ENCODE measurements at regions not wholly inside any gene's neighbourhood (a gene's known extent, or its start where the extent isn't known, plus 50 kb on each side); places are given as distances from the start of the nearest gene placed in this dataset.

DNA sequence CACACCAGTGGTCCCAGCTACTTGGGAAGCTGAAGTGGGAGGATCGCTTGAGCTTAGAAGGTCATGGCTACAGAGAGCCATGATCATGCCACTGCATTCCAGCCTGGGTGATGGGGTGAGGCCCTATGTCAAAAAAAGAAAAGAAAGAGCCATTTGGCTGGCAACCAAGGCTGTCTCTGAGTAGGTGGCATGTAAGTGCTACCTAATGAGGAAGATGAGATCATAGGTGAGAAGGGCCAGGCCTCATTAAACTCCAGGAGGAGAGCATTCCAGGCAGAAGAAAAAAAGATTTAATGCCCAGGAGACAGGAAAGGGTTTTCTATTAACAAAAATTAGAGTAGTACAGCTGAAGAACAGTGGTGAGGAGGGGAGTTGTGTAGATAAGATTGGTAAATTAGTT, 103.4 kb upstream of the ZNF678 start (continued):
- TF ChIP-seq, protein P1, sequence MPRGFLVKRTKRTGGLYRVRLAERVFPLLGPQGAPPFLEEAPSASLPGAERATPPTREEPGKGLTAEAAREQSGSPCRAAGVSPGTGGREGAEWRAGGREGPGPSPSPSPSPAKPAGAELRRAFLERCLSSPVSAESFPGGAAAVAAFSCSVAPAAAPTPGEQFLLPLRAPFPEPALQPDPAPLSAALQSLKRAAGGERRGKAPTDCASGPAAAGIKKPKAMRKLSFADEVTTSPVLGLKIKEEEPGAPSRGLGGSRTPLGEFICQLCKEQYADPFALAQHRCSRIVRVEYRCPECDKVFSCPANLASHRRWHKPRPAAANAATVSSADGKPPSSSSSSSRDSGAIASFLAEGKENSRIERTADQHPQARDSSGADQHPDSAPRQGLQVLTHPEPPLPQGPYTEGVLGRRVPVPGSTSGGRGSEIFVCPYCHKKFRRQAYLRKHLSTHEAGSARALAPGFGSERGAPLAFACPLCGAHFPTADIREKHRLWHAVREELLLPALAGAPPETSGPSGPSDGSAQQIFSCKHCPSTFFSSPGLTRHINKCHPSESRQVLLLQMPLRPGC (tag by site-specific recombination; IDR thresholded peaks at IDR 0.05), result peak; percentile 68; the same call in 1 of the 2 replicates
- TF ChIP-seq ZBTB17 (tag by site-specific recombination; IDR thresholded peaks at IDR 0.05), result peak; percentile 20; the same call in 1 of the 2 replicates
- TF ChIP-seq ZNF529 (tag by site-specific recombination; IDR thresholded peaks at IDR 0.05; ENCODE audit: insufficient replicate concordance), result no peak
- peak; percentile 11; the same call in 1 of the 2 replicates for TF ChIP-seq ZNF140 (tag by site-specific recombination; IDR thresholded peaks at IDR 0.05)
- TF ChIP-seq ZNF121 (tag by site-specific recombination; IDR thresholded peaks at IDR 0.05), result no peak
- TF ChIP-seq, protein P2, sequence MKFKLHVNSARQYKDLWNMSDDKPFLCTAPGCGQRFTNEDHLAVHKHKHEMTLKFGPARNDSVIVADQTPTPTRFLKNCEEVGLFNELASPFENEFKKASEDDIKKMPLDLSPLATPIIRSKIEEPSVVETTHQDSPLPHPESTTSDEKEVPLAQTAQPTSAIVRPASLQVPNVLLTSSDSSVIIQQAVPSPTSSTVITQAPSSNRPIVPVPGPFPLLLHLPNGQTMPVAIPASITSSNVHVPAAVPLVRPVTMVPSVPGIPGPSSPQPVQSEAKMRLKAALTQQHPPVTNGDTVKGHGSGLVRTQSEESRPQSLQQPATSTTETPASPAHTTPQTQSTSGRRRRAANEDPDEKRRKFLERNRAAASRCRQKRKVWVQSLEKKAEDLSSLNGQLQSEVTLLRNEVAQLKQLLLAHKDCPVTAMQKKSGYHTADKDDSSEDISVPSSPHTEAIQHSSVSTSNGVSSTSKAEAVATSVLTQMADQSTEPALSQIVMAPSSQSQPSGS (tag by site-specific recombination; IDR thresholded peaks at IDR 0.05; ENCODE audit: low read depth), result no peak; the same call in 1 of the 2 replicates
- TF ChIP-seq ZNF184 (tag by site-specific recombination; IDR thresholded peaks at IDR 0.05), result peak; percentile 76; the same call in 1 of the 2 replicates
- TF ChIP-seq, protein P3, sequence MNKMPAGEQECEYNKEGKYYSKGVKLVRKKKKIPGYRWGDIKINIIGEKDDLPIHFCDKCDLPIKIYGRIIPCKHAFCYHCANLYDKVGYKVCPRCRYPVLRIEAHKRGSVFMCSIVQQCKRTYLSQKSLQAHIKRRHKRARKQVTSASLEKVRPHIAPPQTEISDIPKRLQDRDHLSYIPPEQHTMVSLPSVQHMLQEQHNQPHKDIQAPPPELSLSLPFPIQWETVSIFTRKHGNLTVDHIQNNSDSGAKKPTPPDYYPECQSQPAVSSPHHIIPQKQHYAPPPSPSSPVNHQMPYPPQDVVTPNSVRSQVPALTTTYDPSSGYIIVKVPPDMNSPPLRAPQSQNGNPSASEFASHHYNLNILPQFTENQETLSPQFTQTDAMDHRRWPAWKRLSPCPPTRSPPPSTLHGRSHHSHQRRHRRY (tag by site-specific recombination; IDR thresholded peaks at IDR 0.05), result no peak
- TF ChIP-seq, protein P4, sequence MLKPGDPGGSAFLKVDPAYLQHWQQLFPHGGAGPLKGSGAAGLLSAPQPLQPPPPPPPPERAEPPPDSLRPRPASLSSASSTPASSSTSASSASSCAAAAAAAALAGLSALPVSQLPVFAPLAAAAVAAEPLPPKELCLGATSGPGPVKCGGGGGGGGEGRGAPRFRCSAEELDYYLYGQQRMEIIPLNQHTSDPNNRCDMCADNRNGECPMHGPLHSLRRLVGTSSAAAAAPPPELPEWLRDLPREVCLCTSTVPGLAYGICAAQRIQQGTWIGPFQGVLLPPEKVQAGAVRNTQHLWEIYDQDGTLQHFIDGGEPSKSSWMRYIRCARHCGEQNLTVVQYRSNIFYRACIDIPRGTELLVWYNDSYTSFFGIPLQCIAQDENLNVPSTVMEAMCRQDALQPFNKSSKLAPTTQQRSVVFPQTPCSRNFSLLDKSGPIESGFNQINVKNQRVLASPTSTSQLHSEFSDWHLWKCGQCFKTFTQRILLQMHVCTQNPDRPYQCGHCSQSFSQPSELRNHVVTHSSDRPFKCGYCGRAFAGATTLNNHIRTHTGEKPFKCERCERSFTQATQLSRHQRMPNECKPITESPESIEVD (tag by site-specific recombination; IDR thresholded peaks at IDR 0.05), result peak; percentile 75
- TF ChIP-seq MZF1 (tag by site-specific recombination; IDR thresholded peaks at IDR 0.05; ENCODE audit: borderline replicate concordance), result no peak
- 0 out of 2 replicates have a peak, but pooled peaks have one; percentile 50 for TF ChIP-seq BCL11A (tag by site-specific recombination; IDR thresholded peaks at IDR 0.05; ENCODE audit: low read depth)
- no peak for TF ChIP-seq YY1 (tag by site-specific recombination; IDR thresholded peaks at IDR 0.05)
- no peak for TF ChIP-seq SCRT1 (tag by site-specific recombination; IDR thresholded peaks at IDR 0.05; ENCODE audit: borderline replicate concordance)
- TF ChIP-seq ZXDB (tag by site-specific recombination; IDR thresholded peaks at IDR 0.05), result 0 out of 2 replicates have a peak, but pooled peaks have one; percentile 22
- TF ChIP-seq, protein P5, sequence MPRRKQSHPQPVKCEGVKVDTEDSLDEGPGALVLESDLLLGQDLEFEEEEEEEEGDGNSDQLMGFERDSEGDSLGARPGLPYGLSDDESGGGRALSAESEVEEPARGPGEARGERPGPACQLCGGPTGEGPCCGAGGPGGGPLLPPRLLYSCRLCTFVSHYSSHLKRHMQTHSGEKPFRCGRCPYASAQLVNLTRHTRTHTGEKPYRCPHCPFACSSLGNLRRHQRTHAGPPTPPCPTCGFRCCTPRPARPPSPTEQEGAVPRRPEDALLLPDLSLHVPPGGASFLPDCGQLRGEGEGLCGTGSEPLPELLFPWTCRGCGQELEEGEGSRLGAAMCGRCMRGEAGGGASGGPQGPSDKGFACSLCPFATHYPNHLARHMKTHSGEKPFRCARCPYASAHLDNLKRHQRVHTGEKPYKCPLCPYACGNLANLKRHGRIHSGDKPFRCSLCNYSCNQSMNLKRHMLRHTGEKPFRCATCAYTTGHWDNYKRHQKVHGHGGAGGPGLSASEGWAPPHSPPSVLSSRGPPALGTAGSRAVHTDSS (tag by site-specific recombination; IDR thresholded peaks at IDR 0.05), result no peak
- no peak for TF ChIP-seq MYNN (tag by site-specific recombination; IDR thresholded peaks at IDR 0.05; ENCODE audit: borderline replicate concordance)
- no peak for TF ChIP-seq ZSCAN30 (tag by site-specific recombination; IDR thresholded peaks at IDR 0.05)
- TF ChIP-seq, protein P6, sequence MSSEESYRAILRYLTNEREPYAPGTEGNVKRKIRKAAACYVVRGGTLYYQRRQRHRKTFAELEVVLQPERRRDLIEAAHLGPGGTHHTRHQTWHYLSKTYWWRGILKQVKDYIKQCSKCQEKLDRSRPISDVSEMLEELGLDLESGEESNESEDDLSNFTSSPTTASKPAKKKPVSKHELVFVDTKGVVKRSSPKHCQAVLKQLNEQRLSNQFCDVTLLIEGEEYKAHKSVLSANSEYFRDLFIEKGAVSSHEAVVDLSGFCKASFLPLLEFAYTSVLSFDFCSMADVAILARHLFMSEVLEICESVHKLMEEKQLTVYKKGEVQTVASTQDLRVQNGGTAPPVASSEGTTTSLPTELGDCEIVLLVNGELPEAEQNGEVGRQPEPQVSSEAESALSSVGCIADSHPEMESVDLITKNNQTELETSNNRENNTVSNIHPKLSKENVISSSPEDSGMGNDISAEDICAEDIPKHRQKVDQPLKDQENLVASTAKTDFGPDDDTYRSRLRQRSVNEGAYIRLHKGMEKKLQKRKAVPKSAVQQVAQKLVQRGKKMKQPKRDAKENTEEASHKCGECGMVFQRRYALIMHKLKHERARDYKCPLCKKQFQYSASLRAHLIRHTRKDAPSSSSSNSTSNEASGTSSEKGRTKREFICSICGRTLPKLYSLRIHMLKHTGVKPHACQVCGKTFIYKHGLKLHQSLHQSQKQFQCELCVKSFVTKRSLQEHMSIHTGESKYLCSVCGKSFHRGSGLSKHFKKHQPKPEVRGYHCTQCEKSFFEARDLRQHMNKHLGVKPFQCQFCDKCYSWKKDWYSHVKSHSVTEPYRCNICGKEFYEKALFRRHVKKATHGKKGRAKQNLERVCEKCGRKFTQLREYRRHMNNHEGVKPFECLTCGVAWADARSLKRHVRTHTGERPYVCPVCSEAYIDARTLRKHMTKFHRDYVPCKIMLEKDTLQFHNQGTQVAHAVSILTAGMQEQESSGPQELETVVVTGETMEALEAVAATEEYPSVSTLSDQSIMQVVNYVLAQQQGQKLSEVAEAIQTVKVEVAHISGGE (tag by site-specific recombination; conservative IDR thresholded peaks at IDR 0.05; ENCODE audit: low read depth), result no peak
- no peak for TF ChIP-seq MEIS1 (CRISPR knock-in tag; IDR thresholded peaks at IDR 0.05; ENCODE audit: borderline replicate concordance)
- no peak for TF ChIP-seq ZNF48 (tag by site-specific recombination; IDR thresholded peaks at IDR 0.05)
- TF ChIP-seq ZNF157 (tag by site-specific recombination; IDR thresholded peaks at IDR 0.05), result no peak
- no peak for TF ChIP-seq ZNF768 (tag by site-specific recombination; IDR thresholded peaks at IDR 0.05)
- TF ChIP-seq, protein P7, sequence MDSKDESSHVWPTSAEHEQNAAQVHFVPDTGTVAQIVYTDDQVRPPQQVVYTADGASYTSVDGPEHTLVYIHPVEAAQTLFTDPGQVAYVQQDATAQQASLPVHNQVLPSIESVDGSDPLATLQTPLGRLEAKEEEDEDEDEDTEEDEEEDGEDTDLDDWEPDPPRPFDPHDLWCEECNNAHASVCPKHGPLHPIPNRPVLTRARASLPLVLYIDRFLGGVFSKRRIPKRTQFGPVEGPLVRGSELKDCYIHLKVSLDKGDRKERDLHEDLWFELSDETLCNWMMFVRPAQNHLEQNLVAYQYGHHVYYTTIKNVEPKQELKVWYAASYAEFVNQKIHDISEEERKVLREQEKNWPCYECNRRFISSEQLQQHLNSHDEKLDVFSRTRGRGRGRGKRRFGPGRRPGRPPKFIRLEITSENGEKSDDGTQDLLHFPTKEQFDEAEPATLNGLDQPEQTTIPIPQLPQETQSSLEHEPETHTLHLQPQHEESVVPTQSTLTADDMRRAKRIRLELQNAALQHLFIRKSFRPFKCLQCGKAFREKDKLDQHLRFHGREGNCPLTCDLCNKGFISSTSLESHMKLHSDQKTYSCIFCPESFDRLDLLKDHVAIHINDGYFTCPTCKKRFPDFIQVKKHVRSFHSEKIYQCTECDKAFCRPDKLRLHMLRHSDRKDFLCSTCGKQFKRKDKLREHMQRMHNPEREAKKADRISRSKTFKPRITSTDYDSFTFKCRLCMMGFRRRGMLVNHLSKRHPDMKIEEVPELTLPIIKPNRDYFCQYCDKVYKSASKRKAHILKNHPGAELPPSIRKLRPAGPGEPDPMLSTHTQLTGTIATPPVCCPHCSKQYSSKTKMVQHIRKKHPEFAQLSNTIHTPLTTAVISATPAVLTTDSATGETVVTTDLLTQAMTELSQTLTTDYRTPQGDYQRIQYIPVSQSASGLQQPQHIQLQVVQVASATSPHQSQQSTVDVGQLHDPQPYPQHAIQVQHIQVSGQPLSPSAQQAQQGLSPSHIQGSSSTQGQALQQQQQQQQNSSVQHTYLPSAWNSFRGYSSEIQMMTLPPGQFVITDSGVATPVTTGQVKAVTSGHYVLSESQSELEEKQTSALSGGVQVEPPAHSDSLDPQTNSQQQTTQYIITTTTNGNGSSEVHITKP (tag by site-specific recombination; IDR thresholded peaks at IDR 0.05), result peak; percentile 41; the same call in 1 of the 2 replicates
- TF ChIP-seq ZNF629 (tag by site-specific recombination; IDR thresholded peaks at IDR 0.05), result peak; percentile 81
- no peak for TF ChIP-seq ZNF600 (tag by site-specific recombination; IDR thresholded peaks at IDR 0.05)
- no peak for TF ChIP-seq ZNF658 (tag by site-specific recombination; IDR thresholded peaks at IDR 0.05)
